Naive B cell (primary cell): ENCODE measurements at regions not wholly inside any gene's neighbourhood (a gene's known extent, or its start where the extent isn't known, plus 50 kb on each side); places are given as distances from the start of the nearest gene placed in this dataset.

Source experiments
- ATAC-seq, 2 donors: fragments of 150-1000 bp; cut with Tn5 transposase; 2 replicates each; pipeline ENCODE4 v1.10.0; 2021; ENCODE audit warnings: low read depth in 2 of 2, mild to moderate bottlenecking in 2 of 2, moderate library complexity in 2 of 2
- DNase-seq: peaks from one replicate; pipeline ENCODE4 v3.0.0; 2022
- H3K27ac Mint-ChIP-seq, 6 donors: one replicate each; pipeline ENCODE4 v1.8.0; 2020 to 2022; ENCODE audit warnings: mild to moderate bottlenecking in 6 of 6, mixed read lengths in 6 of 6, moderate library complexity in 5 of 6, inconsistent platforms in 2 of 6
- H3K27me3 Mint-ChIP-seq, 3 donors: one replicate each; pipeline ENCODE4 v1.8.0; 2021 to 2022; ENCODE audit warnings: mixed read lengths in 3 of 3, mild to moderate bottlenecking in 1 of 3
- H3K36me3 Mint-ChIP-seq, 2 donors: one replicate each; pipeline ENCODE4 v1.8.0; 2020 to 2022; ENCODE audit warnings: mixed read lengths in 2 of 2, inconsistent platforms in 1 of 2, mild to moderate bottlenecking in 1 of 2
- H3K4me1 Mint-ChIP-seq, 3 donors: one replicate each; pipeline ENCODE4 v1.8.0; 2020 to 2022; ENCODE audit warnings: mixed read lengths in 3 of 3, inconsistent platforms in 1 of 3, mild to moderate bottlenecking in 1 of 3, moderate library complexity in 1 of 3
- H3K4me3 Mint-ChIP-seq, 8 donors: one replicate each; pipeline ENCODE4 v1.8.0; 2020 to 2022; ENCODE audit warnings: mild to moderate bottlenecking in 8 of 8, mixed read lengths in 8 of 8, moderate library complexity in 8 of 8, inconsistent platforms in 2 of 8
- H3K9me3 Mint-ChIP-seq, 7 donors: one replicate each; pipeline ENCODE4 v1.8.0; 2020 to 2022; ENCODE audit warnings: mixed read lengths in 7 of 7, mild to moderate bottlenecking in 5 of 7, inconsistent platforms in 2 of 7, moderate library complexity in 1 of 7

DNA sequence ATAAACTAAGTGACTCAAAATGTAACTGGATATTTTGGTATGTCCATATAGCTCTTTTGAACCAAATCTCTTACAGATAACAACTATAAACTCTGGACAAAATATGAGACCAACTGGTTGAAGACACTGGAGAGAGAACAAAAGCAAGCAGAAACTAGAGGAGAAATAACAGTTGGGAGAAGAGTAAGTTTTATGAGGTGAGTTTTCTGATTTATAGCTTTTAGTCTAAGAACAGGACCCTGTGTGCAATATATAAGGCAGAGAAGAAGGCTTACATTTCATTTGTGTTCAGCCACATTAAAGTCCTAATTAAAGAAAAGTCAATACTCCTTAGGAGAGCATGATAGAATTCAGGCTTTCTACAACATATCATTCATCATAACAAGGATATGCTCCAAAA lies 71.0 kb upstream of the AMOTL1 start:
- H3K27ac Mint-ChIP-seq: no peak overlapping the region
- H3K9me3 Mint-ChIP-seq: peaks cover 0 to 5% (median 0%) of the 10 kb centered on the region in 7 donors
- no peak overlapping the region for H3K4me3 Mint-ChIP-seq
- peaks cover 7 to 21% (median 9%) of the 10 kb centered on the region in 3 donors for H3K27me3 Mint-ChIP-seq
- H3K4me1 Mint-ChIP-seq: no peaks in the 10 kb centered on the region
- ATAC-seq: no peak
- DNase-seq: no peak
- no peaks in the 10 kb centered on the region for H3K36me3 Mint-ChIP-seq

DNA sequence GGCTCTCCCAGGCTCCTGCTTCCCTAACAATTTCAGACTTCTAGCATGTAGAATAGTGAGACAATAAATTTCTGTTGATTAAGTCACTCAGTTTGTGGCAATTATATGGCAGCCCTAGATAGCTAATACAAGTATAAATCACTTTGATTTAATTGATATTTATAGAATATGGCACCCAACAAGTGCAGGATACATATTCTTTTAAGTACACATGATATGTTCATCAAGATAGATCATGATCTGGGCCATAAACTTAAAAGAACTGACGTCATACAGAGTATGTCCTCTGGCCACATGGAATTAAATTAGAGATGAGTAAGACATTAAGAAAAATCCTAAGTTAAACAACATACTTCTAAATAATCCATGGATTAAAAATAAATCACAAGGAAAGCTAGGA lies 67.5 kb upstream of the AMOTL1 start:
- Mint-ChIP-seq H3K9me3 (peaks cover 0 to 5% (median 0%) of the 10 kb centered on the region in 7 donors), H3K27ac (no peak overlapping the region)

DNA sequence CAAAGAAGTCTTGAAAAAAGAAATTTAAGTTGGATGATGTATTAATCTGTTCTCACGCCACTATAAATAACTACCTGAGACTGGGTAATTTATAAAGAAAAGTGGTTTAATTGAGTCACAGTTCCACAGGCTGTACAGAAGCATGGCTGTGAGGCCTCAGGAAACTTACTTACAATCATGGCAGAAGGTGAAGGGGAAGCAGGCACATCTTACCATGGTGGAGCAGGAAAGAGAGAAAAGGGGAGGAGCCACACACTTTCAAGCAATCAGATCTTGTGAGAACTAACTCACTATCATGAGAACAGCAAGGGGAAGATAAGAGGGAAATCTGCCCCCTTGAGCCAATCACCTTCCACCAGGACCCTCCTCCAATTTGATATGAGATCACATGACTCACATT lies 65.7 kb upstream of the AMOTL1 start:
- ATAC-seq: no peak
- no peaks in the 10 kb centered on the region for H3K36me3 Mint-ChIP-seq
- H3K9me3 Mint-ChIP-seq: peaks cover 0 to 5% (median 0%) of the 10 kb centered on the region in 7 donors
- H3K4me3 Mint-ChIP-seq: no peak overlapping the region
- H3K27ac Mint-ChIP-seq: peak overlapping the region in 2 of 6 donors; percentile 62 to 71
- H3K27me3 Mint-ChIP-seq: peaks cover 5 to 16% (median 11%) of the 10 kb centered on the region in 3 donors
- no peak for DNase-seq
- H3K4me1 Mint-ChIP-seq: no peaks in the 10 kb centered on the region

More for the DNA sequence above, 67.5 kb upstream of the AMOTL1 start:
- Mint-ChIP-seq H3K36me3 (no peaks in the 10 kb centered on the region), H3K4me1 (no peaks in the 10 kb centered on the region), H3K27me3 (peaks cover 5 to 11% (median 10%) of the 10 kb centered on the region in 3 donors), H3K4me3 (no peak overlapping the region)
- ATAC-seq (no peak), DNase-seq (no peak)

DNA sequence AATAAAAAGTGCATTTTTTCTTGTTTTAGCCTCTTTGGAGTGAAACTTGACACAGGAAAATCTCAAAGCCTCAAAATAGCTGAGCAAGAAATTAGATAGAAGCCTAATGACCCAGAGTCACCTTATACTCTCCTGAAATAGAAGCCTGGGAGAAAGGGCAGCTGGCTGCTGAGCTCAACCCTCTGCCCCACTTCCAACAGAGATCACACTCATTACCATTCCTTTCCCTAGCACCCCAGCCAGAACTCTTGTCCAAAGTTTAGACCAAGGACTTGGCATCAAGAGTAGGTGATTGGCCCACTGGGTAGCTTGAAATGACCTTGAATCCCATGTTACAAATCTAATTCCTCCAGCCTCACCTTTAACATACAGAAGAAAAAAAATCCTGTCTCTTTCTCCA lies 62.7 kb upstream of the AMOTL1 start:
- peaks cover 0 to 5% (median 0%) of the 10 kb centered on the region in 7 donors for H3K9me3 Mint-ChIP-seq
- no peak for DNase-seq
- no peak for ATAC-seq
- no peak overlapping the region for H3K27ac Mint-ChIP-seq
- peaks cover 11 to 19% (median 18%) of the 10 kb centered on the region in 3 donors for H3K27me3 Mint-ChIP-seq
- no peaks in the 10 kb centered on the region for H3K4me1 Mint-ChIP-seq
- no peaks in the 10 kb centered on the region for H3K36me3 Mint-ChIP-seq
- no peak overlapping the region for H3K4me3 Mint-ChIP-seq

DNA sequence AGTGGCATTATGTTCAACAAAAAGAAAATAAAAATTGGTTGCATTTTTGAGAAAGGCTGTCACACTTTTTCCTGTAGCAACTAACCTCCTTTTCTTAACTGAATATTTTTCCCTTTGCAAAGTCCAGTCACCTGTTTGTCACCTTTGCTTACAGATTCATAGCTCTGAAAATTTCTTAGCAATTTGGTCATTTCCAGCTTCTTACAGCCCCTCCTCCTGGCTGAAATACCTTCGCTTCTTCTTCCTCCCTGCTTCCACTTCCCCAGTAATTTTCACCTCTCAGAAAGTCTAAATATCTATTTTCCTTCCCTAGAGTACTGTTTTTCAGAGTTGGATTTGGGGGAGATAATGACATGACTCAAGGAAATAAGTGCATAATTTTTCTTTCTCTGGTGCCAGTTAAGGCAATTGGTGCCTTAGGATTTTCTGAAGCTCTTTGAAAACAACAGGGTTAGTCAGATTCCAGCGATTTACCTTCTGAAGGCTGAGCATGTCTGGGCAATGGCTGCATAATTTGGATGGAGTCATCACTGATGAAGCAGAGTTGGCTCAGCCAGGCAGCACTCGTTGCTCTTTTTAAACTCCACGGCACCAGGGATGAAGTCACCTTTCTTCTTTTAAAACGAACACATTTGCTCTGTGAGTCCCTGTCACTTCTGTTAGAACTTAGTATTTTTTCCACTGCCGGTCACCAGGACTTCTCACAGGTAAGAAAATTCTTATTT lies 62.1 kb upstream of the AMOTL1 start:
- peaks cover 11 to 19% (median 15%) of the 10 kb centered on the region in 3 donors for H3K27me3 Mint-ChIP-seq
- ATAC-seq (no peak), DNase-seq (no peak)
- peaks cover 0 to 5% (median 0%) of the 10 kb centered on the region in 7 donors for H3K9me3 Mint-ChIP-seq
- H3K36me3 Mint-ChIP-seq: no peaks in the 10 kb centered on the region
- H3K4me1 Mint-ChIP-seq: no peaks in the 10 kb centered on the region
- H3K4me3 Mint-ChIP-seq: no peak overlapping the region
- no peak overlapping the region for H3K27ac Mint-ChIP-seq

DNA sequence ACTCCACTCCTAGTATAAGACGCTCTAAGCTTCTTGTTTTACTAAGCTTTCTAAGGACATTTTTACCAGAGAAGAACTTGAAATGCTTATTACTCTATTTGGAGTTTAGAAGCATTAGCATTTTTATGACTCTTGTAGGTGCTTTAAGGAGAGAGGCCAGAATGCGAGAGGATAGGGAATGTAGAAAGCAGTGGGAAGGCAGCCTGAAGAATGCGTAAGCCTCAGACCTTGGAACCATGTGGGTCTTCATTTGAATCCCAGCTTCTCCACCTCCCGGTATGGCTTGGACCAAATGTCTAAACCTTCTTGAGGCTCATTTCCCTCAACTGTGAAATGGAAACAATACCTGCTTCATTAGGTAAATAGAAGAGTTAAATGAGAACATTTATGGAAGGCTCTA lies 60.0 kb upstream of the AMOTL1 start:
- Mint-ChIP-seq H3K4me3 (no peak overlapping the region), H3K9me3 (peaks cover 0 to 1% (median 0%) of the 10 kb centered on the region in 7 donors), H3K36me3 (no peaks in the 10 kb centered on the region), H3K27me3 (peaks cover 6 to 19% (median 7%) of the 10 kb centered on the region in 3 donors), H3K27ac (no peak overlapping the region), H3K4me1 (no peaks in the 10 kb centered on the region)
- DNase-seq (no peak), ATAC-seq (no peak)

DNA sequence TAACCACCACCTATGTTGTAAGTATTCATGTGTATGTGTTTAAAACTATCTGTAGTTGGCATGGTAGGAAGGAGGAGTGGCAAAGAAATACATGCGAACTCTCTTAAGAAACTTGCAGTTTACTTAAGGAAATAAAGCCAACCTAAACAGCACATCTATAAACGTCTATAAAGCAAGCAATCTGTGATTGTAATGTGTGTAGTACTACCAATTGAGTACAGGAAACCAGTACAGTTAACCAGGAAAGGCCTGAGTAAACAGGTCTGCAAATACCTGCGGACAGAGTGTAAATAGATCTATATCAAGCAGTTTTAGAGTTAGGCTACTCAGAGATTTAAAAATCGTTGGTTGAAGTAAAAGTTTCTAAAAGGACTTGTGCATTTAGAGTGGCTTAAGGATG lies 59.5 kb upstream of the AMOTL1 start:
- Mint-ChIP-seq H3K4me1 (no peaks in the 10 kb centered on the region), H3K27ac (no peak overlapping the region), H3K27me3 (peaks cover 6 to 19% (median 10%) of the 10 kb centered on the region in 3 donors), H3K4me3 (no peak overlapping the region), H3K36me3 (no peaks in the 10 kb centered on the region), H3K9me3 (peaks cover 0 to 1% (median 0%) of the 10 kb centered on the region in 7 donors)
- ATAC-seq (no peak), DNase-seq (no peak)

DNA sequence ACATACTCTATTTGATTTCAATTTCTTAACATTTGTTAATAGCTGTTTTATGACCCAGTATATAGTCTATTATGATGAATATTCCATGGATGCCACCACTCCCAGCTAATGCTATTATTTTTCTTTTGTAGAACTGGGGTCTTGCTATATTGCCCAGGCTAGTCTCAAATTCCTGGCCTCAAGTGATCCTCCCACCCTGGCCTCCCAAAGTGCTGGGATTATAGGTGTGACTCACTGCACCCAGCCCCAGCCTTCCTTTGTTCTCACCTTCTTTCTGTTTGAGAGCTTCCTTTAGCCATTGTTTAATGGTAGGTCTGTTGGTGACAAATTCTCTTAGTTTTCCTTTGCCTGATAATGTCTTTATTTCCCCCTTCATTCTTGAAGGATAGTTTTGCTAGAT lies 52.9 kb upstream of the AMOTL1 start:
- H3K4me3 Mint-ChIP-seq: no peak overlapping the region
- peaks cover 17 to 45% (median 36%) of the 10 kb centered on the region in 3 donors for H3K27me3 Mint-ChIP-seq
- H3K4me1 Mint-ChIP-seq: no peaks in the 10 kb centered on the region
- no peak for DNase-seq
- H3K36me3 Mint-ChIP-seq: no peaks in the 10 kb centered on the region
- peaks cover 0 to 5% (median 0%) of the 10 kb centered on the region in 7 donors for H3K9me3 Mint-ChIP-seq
- ATAC-seq: no peak
- no peak overlapping the region for H3K27ac Mint-ChIP-seq

DNA sequence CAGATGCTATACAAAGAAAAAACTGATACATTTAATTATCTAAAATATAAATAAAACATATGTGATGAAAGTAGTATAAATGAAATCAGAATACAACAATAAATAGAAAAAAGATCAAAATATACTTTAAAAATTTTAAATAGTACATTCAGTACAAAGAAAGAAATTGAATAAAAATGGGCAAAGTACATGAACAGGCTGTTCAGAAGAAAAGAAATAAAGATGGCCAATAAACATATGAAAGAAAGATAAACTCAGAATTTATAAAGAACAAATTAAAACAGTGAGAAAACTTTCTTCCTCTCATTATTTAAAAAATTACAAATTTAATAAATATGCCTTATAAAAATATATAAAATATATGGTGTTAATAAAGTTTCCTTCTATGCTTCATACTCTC lies 50.5 kb upstream of the AMOTL1 start:
- no peak for DNase-seq
- Mint-ChIP-seq H3K36me3 (no peaks in the 10 kb centered on the region), H3K27ac (no peak overlapping the region), H3K4me3 (no peak overlapping the region), H3K9me3 (peaks cover 0 to 5% (median 0%) of the 10 kb centered on the region in 7 donors), H3K27me3 (peaks cover 32 to 55% (median 54%) of the 10 kb centered on the region in 3 donors), H3K4me1 (no peaks in the 10 kb centered on the region)
- no peak for ATAC-seq
